ENCODE measurements at regions not wholly inside any gene's neighbourhood (a gene's known extent, or its start where the extent isn't known, plus 50 kb on each side); places are given as distances from the start of the nearest gene placed in this dataset.

DNA sequence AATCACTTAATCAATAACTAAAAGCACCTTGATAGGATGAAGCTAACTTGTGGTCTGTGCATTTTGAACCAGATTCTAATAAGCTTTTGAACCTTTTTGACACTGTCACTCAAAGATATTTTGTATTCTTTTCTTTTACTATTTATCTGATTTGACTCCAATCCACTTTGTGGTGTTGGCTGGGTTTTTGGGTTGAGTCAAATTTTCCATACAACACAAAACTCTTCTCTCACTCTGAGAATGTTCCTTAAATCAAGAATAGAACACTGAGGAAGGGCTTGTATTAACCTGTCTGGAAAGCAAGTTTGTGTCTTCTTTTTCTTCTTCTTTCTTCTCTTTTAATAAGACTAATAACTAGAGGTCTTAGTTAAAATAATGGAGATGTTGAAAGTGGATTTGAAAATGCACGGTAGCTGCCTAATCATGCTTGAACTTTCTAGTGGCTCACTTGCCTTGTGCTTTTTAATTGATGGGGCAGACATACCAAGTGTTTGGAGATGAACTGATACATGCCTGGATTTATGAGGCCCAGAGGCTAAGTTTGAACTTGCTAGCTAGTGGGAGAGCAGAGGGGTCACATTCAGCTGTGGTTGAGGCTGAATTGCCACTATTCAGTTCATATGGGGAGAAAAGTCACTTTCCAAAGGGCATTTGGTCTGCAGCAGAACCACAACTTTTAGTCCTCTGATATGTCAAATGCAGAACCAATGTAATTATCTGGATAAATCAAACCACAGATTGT lies 93.5 kb upstream of the PTHLH start:
- no peaks in the 10 kb centered on the region for H3K4me1 ChIP-seq
- TF ChIP-seq, protein P1, sequence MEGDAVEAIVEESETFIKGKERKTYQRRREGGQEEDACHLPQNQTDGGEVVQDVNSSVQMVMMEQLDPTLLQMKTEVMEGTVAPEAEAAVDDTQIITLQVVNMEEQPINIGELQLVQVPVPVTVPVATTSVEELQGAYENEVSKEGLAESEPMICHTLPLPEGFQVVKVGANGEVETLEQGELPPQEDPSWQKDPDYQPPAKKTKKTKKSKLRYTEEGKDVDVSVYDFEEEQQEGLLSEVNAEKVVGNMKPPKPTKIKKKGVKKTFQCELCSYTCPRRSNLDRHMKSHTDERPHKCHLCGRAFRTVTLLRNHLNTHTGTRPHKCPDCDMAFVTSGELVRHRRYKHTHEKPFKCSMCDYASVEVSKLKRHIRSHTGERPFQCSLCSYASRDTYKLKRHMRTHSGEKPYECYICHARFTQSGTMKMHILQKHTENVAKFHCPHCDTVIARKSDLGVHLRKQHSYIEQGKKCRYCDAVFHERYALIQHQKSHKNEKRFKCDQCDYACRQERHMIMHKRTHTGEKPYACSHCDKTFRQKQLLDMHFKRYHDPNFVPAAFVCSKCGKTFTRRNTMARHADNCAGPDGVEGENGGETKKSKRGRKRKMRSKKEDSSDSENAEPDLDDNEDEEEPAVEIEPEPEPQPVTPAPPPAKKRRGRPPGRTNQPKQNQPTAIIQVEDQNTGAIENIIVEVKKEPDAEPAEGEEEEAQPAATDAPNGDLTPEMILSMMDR (IDR thresholded peaks at IDR 0.05), result no peak
- no peak for ATAC-seq
- H3K4me3 ChIP-seq, result no peak overlapping the region
- no peaks in the 10 kb centered on the region for H3K27me3 ChIP-seq
- no peak overlapping the region for H3K27ac ChIP-seq
- no peak for DNase-seq
- H3K9me3 ChIP-seq, result no peaks in the 10 kb centered on the region
- no peaks in the 10 kb centered on the region for H3K36me3 ChIP-seq
- WGBS, 2 donors, result 41 to 93% methylated on average over 1 of the region's 1 CpG
- FAIRE-seq, result no peak
- intact Hi-C loops (cut with DNase I), result no loop called here

- TF ChIP-seq, protein P1 (IDR thresholded peaks at IDR 0.05), result no peak
- no peaks in the 10 kb centered on the region for H3K27me3 ChIP-seq
- H3K4me3 ChIP-seq, result no peak overlapping the region
- no peak for ATAC-seq
- H3K27ac ChIP-seq, result no peak overlapping the region
- no peaks in the 10 kb centered on the region for H3K36me3 ChIP-seq
- WGBS, 2 donors, result 91 to 100% methylated on average over 1 of the region's 1 CpG
- intact Hi-C loops (cut with DNase I), result no loop called here
- no peak for DNase-seq
- no peaks in the 10 kb centered on the region for H3K4me1 ChIP-seq
- no peaks in the 10 kb centered on the region for H3K9me3 ChIP-seq
- FAIRE-seq, result no peak
Observed at GRCh38 chr12:28066879-28067278, 94.3 kb upstream of the PTHLH start.

- no peaks in the 10 kb centered on the region for H3K9me3 ChIP-seq
- no peaks in the 10 kb centered on the region for H3K36me3 ChIP-seq
- no peak overlapping the region for H3K4me3 ChIP-seq
- ATAC-seq (no peak), FAIRE-seq (no peak), DNase-seq (no peak)
- no peak overlapping the region for H3K27ac ChIP-seq
- no peaks in the 10 kb centered on the region for H3K27me3 ChIP-seq
- intact Hi-C loops (cut with DNase I), result no loop called here
- no peaks in the 10 kb centered on the region for H3K4me1 ChIP-seq
- TF ChIP-seq, protein P1 (IDR thresholded peaks at IDR 0.05), result no peak
Observed at GRCh38 chr12:28068467-28068866, 95.9 kb upstream of the PTHLH start.

DNA sequence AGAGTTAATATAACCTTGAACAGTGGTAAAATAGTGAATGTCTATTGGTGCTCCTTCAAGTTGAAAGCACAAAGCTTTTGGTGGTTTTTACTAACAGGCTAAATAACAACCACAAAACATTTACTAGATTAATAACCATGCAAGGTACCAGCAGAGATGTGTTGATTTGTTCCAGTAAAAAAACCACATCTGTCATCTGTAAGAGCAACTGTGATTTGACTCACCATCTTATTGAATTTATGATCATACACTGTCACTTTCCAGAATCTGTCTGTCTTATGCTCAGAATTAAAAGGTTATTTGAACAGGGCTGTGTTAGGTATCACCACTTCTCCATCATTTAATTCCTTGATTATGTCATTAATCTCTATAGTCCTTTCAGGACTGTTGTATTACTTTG lies 107.0 kb upstream of the PTHLH start:
- Histone ChIP-seq H3K4me1 (no peaks in the 10 kb centered on the region), H3K27me3 (no peaks in the 10 kb centered on the region), H3K9me3 (no peaks in the 10 kb centered on the region), H3K36me3 (no peaks in the 10 kb centered on the region), H3K27ac (no peak overlapping the region), H3K4me3 (no peak overlapping the region)
- DNase-seq (no peak), FAIRE-seq (no peak), ATAC-seq (no peak)
- intact Hi-C loops (cut with DNase I), result no loop called here
- TF ChIP-seq, protein P1 (IDR thresholded peaks at IDR 0.05), result no peak

DNA sequence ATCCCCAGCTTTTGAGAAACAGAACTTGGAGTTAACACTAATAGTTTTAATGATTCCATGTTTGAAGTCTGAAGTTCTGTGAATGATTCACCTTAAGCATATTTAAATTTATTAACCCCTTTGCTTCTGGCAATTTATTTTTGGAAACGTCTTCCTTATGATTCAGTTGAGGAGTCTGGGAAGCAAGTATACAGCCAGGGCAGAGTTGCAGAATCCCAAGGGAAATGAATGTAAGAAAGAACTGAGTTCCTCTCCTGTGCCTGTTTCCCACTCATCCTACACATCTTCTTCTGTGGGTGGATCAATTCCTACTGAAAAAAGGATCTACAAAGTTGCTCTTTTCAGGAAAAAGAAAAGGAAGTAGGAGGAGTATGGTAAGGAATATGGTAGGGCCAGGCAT lies 108.2 kb upstream of the CCDC91 start:
- no peak for FAIRE-seq
- intact Hi-C loops (cut with DNase I), result no loop called here

More for the DNA sequence above, 108.2 kb upstream of the CCDC91 start:
- H3K4me1 ChIP-seq, result no peaks in the 10 kb centered on the region
- TF ChIP-seq, protein P1 (IDR thresholded peaks at IDR 0.05), result no peak
- H3K4me3 ChIP-seq, result no peak overlapping the region
- H3K27ac ChIP-seq, result no peak overlapping the region
- no peak for DNase-seq
- H3K27me3 ChIP-seq, result no peaks in the 10 kb centered on the region
- no peaks in the 10 kb centered on the region for H3K9me3 ChIP-seq
- WGBS, 2 donors, result 12 to 14% methylated on average over 1 of the region's 1 CpG
- ATAC-seq, result no peak
- no peaks in the 10 kb centered on the region for H3K36me3 ChIP-seq

Measured in pancreas (tissue), 10 donors.